H9 (cell line): ENCODE measurements at regions not wholly inside any gene's neighbourhood (a gene's known extent, or its start where the extent isn't known, plus 50 kb on each side); places are given as distances from the start of the nearest gene placed in this dataset.

Experiments
- DNase-seq: peaks from one replicate; pipeline ENCODE4 v3.0.0-alpha.2; 2017
- H2AFZ ChIP-seq: one replicate; pipeline ENCODE4 v1.6.1; 2013; ENCODE audit warnings: mild to moderate bottlenecking, low read length, control low read depth, moderate library complexity
- H2AK5ac ChIP-seq: 2 replicates; pipeline ENCODE4 v1.6.1; 2013; ENCODE audit warnings: low read length, control low read depth, mixed read lengths; ENCODE audit not compliant: insufficient read length
- H2BK120ac ChIP-seq: one replicate; pipeline ENCODE4 v1.6.1; 2013; ENCODE audit warnings: low read depth, mild to moderate bottlenecking, low read length, control low read depth, inconsistent platforms; ENCODE audit not compliant: poor library complexity, severe bottlenecking
- H2BK12ac ChIP-seq: 2 replicates; pipeline ENCODE4 v1.6.1; 2013; ENCODE audit warnings: low read length, control low read depth, mixed read lengths, low read depth; ENCODE audit not compliant: insufficient read length
- H2BK15ac ChIP-seq: 2 replicates; pipeline ENCODE4 v1.6.1; 2013; ENCODE audit warnings: low read depth, low read length, control low read depth
- H2BK20ac ChIP-seq: one replicate; pipeline ENCODE4 v1.6.1; 2013; ENCODE audit warnings: low read depth, mild to moderate bottlenecking, low read length, control low read depth, inconsistent platforms; ENCODE audit not compliant: poor library complexity, severe bottlenecking
- H2BK5ac ChIP-seq: 2 replicates; pipeline ENCODE4 v1.6.1; 2013; ENCODE audit warnings: low read length, control low read depth, mixed read lengths; ENCODE audit not compliant: insufficient read length
- H3K14ac ChIP-seq: 2 replicates; pipeline ENCODE4 v1.6.1; 2013; ENCODE audit warnings: low read length, control low read depth; ENCODE audit not compliant: insufficient read depth
- H3K18ac ChIP-seq: 2 replicates; pipeline ENCODE4 v1.6.1; 2013; ENCODE audit warnings: low read depth, mild to moderate bottlenecking, mixed read lengths, low read length, control low read depth; ENCODE audit not compliant: insufficient read length
- H3K23ac ChIP-seq: 2 replicates; pipeline ENCODE4 v1.6.1; 2013; ENCODE audit warnings: low read length, control low read depth, mixed read lengths, low read depth; ENCODE audit not compliant: insufficient read length
- H3K23me2 ChIP-seq: 2 replicates; pipeline ENCODE4 v1.6.1; 2013; ENCODE audit warnings: low read depth, mild to moderate bottlenecking, mixed read lengths, low read length, control low read depth; ENCODE audit not compliant: insufficient read length, poor library complexity, severe bottlenecking
- H3K27ac ChIP-seq: 2 replicates; pipeline ENCODE4 v1.5.1; 2013; ENCODE audit warnings: low read length, control low read depth, mixed read lengths, low read depth; ENCODE audit not compliant: insufficient read length
- H3K27me3 ChIP-seq: 2 replicates; pipeline ENCODE4 v1.6.1; 2013; ENCODE audit warnings: low read length, control low read depth, inconsistent platforms; ENCODE audit not compliant: insufficient read depth
- H3K4ac ChIP-seq: 2 replicates; pipeline ENCODE4 v1.6.1; 2013; ENCODE audit warnings: low read depth, mild to moderate bottlenecking, control low read depth, inconsistent platforms, low read length, moderate library complexity
- H3K4me1 ChIP-seq: 2 replicates; pipeline ENCODE4 v1.6.1; 2013; ENCODE audit warnings: low read length, control low read depth, inconsistent platforms; ENCODE audit not compliant: insufficient read depth
- H3K4me2 ChIP-seq: 2 replicates; pipeline ENCODE4 v1.6.1; 2013; ENCODE audit warnings: low read length, control low read depth, mixed read lengths; ENCODE audit not compliant: insufficient read length, insufficient read depth
- H3K56ac ChIP-seq: 2 replicates; pipeline ENCODE4 v1.6.1; 2013; ENCODE audit warnings: low read depth, mild to moderate bottlenecking, mixed read lengths, low read length, control low read depth; ENCODE audit not compliant: insufficient read length
- H3K79me1 ChIP-seq: 2 replicates; pipeline ENCODE4 v1.6.1; 2013; ENCODE audit warnings: low read depth, mild to moderate bottlenecking, moderate library complexity, low read length, control low read depth, inconsistent platforms; ENCODE audit not compliant: insufficient read depth, poor library complexity, severe bottlenecking
- H3K79me2 ChIP-seq: 2 replicates; pipeline ENCODE4 v1.6.1; 2013; ENCODE audit warnings: low read length, control low read depth, inconsistent platforms; ENCODE audit not compliant: insufficient read depth
- H3K9ac ChIP-seq: 2 replicates; pipeline ENCODE4 v1.6.1; 2013; ENCODE audit warnings: low read length, control low read depth, mixed read lengths; ENCODE audit not compliant: insufficient read length; ENCODE audit errors: extremely low read depth
- H3K9me3 ChIP-seq: one replicate; pipeline ENCODE4 v1.6.1; 2013; ENCODE audit warnings: low read depth, low read length, inconsistent platforms; ENCODE audit not compliant: control insufficient read depth
- H3T11ph ChIP-seq: one replicate; pipeline ENCODE4 v1.6.1; 2013; ENCODE audit warnings: mild to moderate bottlenecking, low read length, control low read depth, inconsistent platforms
- H4K20me1 ChIP-seq: one replicate; pipeline ENCODE4 v1.6.1; 2013; ENCODE audit not compliant: control insufficient read depth, insufficient read length, insufficient read depth
- H4K5ac ChIP-seq: 2 replicates; pipeline ENCODE4 v1.6.1; 2013; ENCODE audit warnings: low read depth, mild to moderate bottlenecking, mixed read lengths, low read length, control low read depth; ENCODE audit not compliant: insufficient read length
- H4K8ac ChIP-seq: replicated peaks from 2 replicates; pipeline ENCODE4 v1.6.1; 2013; ENCODE audit warnings: low read length, control low read depth, mixed read lengths, low read depth; ENCODE audit not compliant: insufficient read length
- H4K91ac ChIP-seq: 2 replicates; pipeline ENCODE4 v1.6.1; 2013; ENCODE audit warnings: low read depth, mild to moderate bottlenecking, moderate library complexity, mixed read lengths, low read length, control low read depth; ENCODE audit not compliant: insufficient read length
- H3K27ac Mint-ChIP-seq, 3 experiments: 2 replicates in 2 of 3; 3 replicates in 1 of 3; pipeline ENCODE4 v1.8.0; 2020 to 2021; ENCODE audit warnings: mixed read lengths in 3 of 3, mild to moderate bottlenecking in 1 of 3, moderate library complexity in 1 of 3
- H3K27me3 Mint-ChIP-seq: 2 replicates; pipeline ENCODE4 v1.8.0; 2021; ENCODE audit warnings: low read depth, mild to moderate bottlenecking, moderate library complexity, mixed read lengths
- H3K36me3 Mint-ChIP-seq, 3 experiments: 2 replicates in 2 of 3; 3 replicates in 1 of 3; pipeline ENCODE4 v1.8.0; 2020 to 2021; ENCODE audit warnings: low read depth in 3 of 3, mixed read lengths in 3 of 3; ENCODE audit not compliant: insufficient read depth in 1 of 3
- H3K4me1 Mint-ChIP-seq, 2 experiments: 2 replicates each; pipeline ENCODE4 v1.8.0; 2020; ENCODE audit warnings: mixed read lengths in 2 of 2
- H3K4me3 Mint-ChIP-seq, 2 experiments: 2 replicates in 1 of 2; 3 replicates in 1 of 2; pipeline ENCODE4 v1.8.0; 2020 to 2021; ENCODE audit warnings: mild to moderate bottlenecking in 2 of 2, mixed read lengths in 2 of 2, moderate library complexity in 1 of 2
- H3K9me3 Mint-ChIP-seq, 2 experiments: 2 replicates in 1 of 2; 3 replicates in 1 of 2; pipeline ENCODE4 v1.8.0; 2020; ENCODE audit warnings: mild to moderate bottlenecking in 2 of 2, mixed read lengths in 2 of 2, moderate library complexity in 1 of 2
- WGBS: extraction: QIAGEN DNeasy Blood & Tissue Kit; methylation state at CpG from one replicate; pipeline ENCODE4 v1.1.7; 2013; ENCODE audit warnings: missing lambda C conversion rate, low lambda C conversion rate, mixed read lengths; ENCODE audit not compliant: insufficient read length; ENCODE audit errors: extremely low coverage; 5-methylcytosine and 5-hydroxymethylcytosine counted together
- TF ChIP-seq, protein P1 (sequence below): fragments of 200-600 bp; sonication (generic); conservative IDR thresholded peaks from 3 replicates; pipeline ENCODE4 v1.8.0; 2021; ENCODE audit warnings: antibody characterized with exemption, mild to moderate bottlenecking

DNA sequence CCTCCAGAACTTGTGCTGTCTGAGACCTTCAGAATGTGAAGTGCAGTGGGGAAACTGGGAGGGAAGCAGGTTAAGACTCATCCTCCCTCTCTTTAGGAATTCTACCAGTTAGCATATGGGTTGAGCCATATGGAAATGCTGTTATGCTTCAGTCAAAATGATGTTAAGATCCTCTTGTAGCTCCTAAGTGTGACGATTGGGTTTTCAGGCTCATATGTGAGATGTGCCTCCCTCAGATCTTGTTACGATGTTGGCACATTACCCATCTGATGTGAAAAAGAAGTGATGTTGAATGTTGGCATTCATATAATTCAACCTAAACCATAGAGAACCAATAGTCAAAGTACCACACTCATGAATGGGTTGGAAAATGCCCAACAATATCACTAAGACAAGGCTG is 67.8 kb upstream of the IPO5 start:
- TF ChIP-seq, protein P1, sequence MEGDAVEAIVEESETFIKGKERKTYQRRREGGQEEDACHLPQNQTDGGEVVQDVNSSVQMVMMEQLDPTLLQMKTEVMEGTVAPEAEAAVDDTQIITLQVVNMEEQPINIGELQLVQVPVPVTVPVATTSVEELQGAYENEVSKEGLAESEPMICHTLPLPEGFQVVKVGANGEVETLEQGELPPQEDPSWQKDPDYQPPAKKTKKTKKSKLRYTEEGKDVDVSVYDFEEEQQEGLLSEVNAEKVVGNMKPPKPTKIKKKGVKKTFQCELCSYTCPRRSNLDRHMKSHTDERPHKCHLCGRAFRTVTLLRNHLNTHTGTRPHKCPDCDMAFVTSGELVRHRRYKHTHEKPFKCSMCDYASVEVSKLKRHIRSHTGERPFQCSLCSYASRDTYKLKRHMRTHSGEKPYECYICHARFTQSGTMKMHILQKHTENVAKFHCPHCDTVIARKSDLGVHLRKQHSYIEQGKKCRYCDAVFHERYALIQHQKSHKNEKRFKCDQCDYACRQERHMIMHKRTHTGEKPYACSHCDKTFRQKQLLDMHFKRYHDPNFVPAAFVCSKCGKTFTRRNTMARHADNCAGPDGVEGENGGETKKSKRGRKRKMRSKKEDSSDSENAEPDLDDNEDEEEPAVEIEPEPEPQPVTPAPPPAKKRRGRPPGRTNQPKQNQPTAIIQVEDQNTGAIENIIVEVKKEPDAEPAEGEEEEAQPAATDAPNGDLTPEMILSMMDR, result no peak
- H2BK120ac ChIP-seq, result no peak overlapping the region

More for the DNA sequence above, 67.8 kb upstream of the IPO5 start:
- Histone ChIP-seq H3K4me2 (no peak overlapping the region), H2BK15ac (no peak overlapping the region), H4K20me1 (no peaks in the 10 kb centered on the region), H3K79me1 (no peaks in the 10 kb centered on the region), H4K5ac (no peak overlapping the region), H2BK5ac (no peak overlapping the region), H2AK5ac (no peak overlapping the region), H3K9me3 (no peaks in the 10 kb centered on the region), H3K23ac (no peak overlapping the region), H3K56ac (no peak overlapping the region), H3K4me1 (no peaks in the 10 kb centered on the region), H4K8ac (no peak overlapping the region), H3K79me2 (no peaks in the 10 kb centered on the region), H3K27ac (no peak overlapping the region), H2BK12ac (no peak overlapping the region), H3K9ac (no peak overlapping the region), H2AFZ (no peak overlapping the region), H4K91ac (no peak overlapping the region), H3K18ac (no peak overlapping the region), H3T11ph (no peak overlapping the region), H3K27me3 (no peaks in the 10 kb centered on the region), H3K4ac (no peak overlapping the region), H3K23me2 (no peaks in the 10 kb centered on the region), H3K14ac (no peak overlapping the region), H2BK20ac (no peak overlapping the region)
- peaks cover 2% of the 10 kb centered on the region; the same call in 1 of the 2 replicates for H3K27me3 Mint-ChIP-seq
- no peak overlapping the region for H3K27ac Mint-ChIP-seq
- peaks cover under 1 to 4% of the 10 kb centered on the region in 2 experiments; a peak in 2 of 4 replicates for H3K4me1 Mint-ChIP-seq
- no peak for DNase-seq
- WGBS, result no CpG with 5 or more reads among the region's 2 CpGs
- H3K9me3 Mint-ChIP-seq, result peaks cover 0 to 5% of the 10 kb centered on the region in 2 experiments; a peak in 3 of 5 replicates
- no peak overlapping the region for H3K4me3 Mint-ChIP-seq
- H3K36me3 Mint-ChIP-seq, result no peaks in the 10 kb centered on the region; a peak in 1 of 7 replicates
